Right lobe of liver (tissue), 6 donors: ENCODE measurements at regions not wholly inside any gene's neighbourhood (a gene's known extent, or its start where the extent isn't known, plus 50 kb on each side); places are given as distances from the start of the nearest gene placed in this dataset.
A peak's percentile ranks its signal among the peaks of the same experiment; 100 is the strongest.

ENCODE experiments used
- ATAC-seq, 4 donors: fragments of 200-7000 bp; cut with Tn5 transposase; one replicate each; pipeline ENCODE4 v1.9.1; 2020; ENCODE audit warnings: mild to moderate bottlenecking in 4 of 4, moderate library complexity in 4 of 4
- DNase-seq, 3 donors: peaks; one replicate each; pipeline ENCODE4 v3.0.0-alpha.2; 2020
- H3K27ac ChIP-seq, 3 donors: fragments of 200-600 bp; one replicate each; pipeline ENCODE4 v1.8.0; 2022
- H3K27me3 ChIP-seq, 2 donors: fragments of 200-600 bp; one replicate each; pipeline ENCODE4 v1.8.0; 2022
- H3K36me3 ChIP-seq, 4 donors: fragments of 200-600 bp; sonication (generic) in 1 of 4; one replicate each; pipeline versions ENCODE4 v1.5.1 to v1.8.0; 2017 to 2022; ENCODE audit warnings: control low read depth in 1 of 4
- H3K4me1 ChIP-seq, 4 donors: fragments of 200-600 bp; sonication (generic) in 1 of 4; one replicate each; pipeline versions ENCODE4 v1.5.1 to v1.8.0; 2017 to 2022; ENCODE audit warnings: control low read depth in 1 of 4
- H3K4me3 ChIP-seq, 3 donors: fragments of 200-600 bp; one replicate each; pipeline ENCODE4 v1.8.0; 2022
- H3K9me3 ChIP-seq, 4 donors: fragments of 200-600 bp; sonication (generic) in 1 of 4; one replicate each; pipeline versions ENCODE4 v1.5.1 to v1.8.0; 2017 to 2022; ENCODE audit warnings: control low read depth in 1 of 4
- CTCF ChIP-seq, 4 donors: fragments of 200-600 bp in 3 of 4; fragments of 450-650 bp in 1 of 4; IDR thresholded peaks; one replicate each; pipeline versions ENCODE4 v1.5.1 to v1.8.0; 2016 to 2022; ENCODE audit warnings: antibody characterized with exemption in 4 of 4, mild to moderate bottlenecking in 2 of 4
- POLR2A ChIP-seq: fragments of 450-650 bp; IDR thresholded peaks from one replicate; pipeline ENCODE4 v1.6.1; 2017; ENCODE audit warnings: antibody characterized with exemption, mild to moderate bottlenecking
- WGBS: methylation state at CpG from one replicate; pipeline ENCODE4 v1.1.6; 2018; ENCODE audit warnings: low coverage, low lambda C conversion rate; ENCODE audit not compliant: insufficient coverage; ENCODE audit errors: missing lambda C conversion rate; 5-methylcytosine and 5-hydroxymethylcytosine counted together
- intact Hi-C, 2 donors: fragments of 100-400 bp; cut with DNase I; formaldehyde crosslinking; loops; one replicate each; pipeline versions ENCODE4 v1.11.2 to v1.14.1; 2022
- donor health status: DM: no; HTN: yes; CAD: no.
- donor health status: DM: no; HTN: no; CAD: no.
- donor health status: DM: no; HTN: no; CAD: no.
- donor health status: DM: no; HTN: yes; CAD: no.
- donor health status: DM: no; HTN: yes; CAD: no.

- Histone ChIP-seq H3K27ac (no peak overlapping the region), H3K9me3 (no peaks in the 10 kb centered on the region), H3K4me3 (no peak overlapping the region), H3K4me1 (no peaks in the 10 kb centered on the region), H3K27me3 (no peaks in the 10 kb centered on the region), H3K36me3 (no peaks in the 10 kb centered on the region)
- WGBS, result 72% methylated on average over 3 of the region's 3 CpGs
- DNase-seq (no peak), ATAC-seq (no peak)
- no peak for TF ChIP-seq POLR2A
- no peak for TF ChIP-seq CTCF (IDR thresholded peaks at IDR 0.05)
- intact Hi-C loops, result no loop called here
Measured at GRCh38 chr3:80983753-80984152, 777.7 kb downstream of the GBE1 start.

- no peaks in the 10 kb centered on the region for H3K36me3 ChIP-seq
- no peak for ATAC-seq
- intact Hi-C loops, result no loop called here
- no peaks in the 10 kb centered on the region for H3K27me3 ChIP-seq
- WGBS, result 57% methylated on average over 4 of the region's 4 CpGs
- H3K4me1 ChIP-seq, result no peaks in the 10 kb centered on the region
- DNase-seq, result no peak
- no peaks in the 10 kb centered on the region for H3K9me3 ChIP-seq
- H3K27ac ChIP-seq, result no peak overlapping the region
- TF ChIP-seq POLR2A, result no peak
- no peak for TF ChIP-seq CTCF (IDR thresholded peaks at IDR 0.05)
- H3K4me3 ChIP-seq, result no peak overlapping the region
Measured at GRCh38 chr3:80978216-80978969, 783.1 kb downstream of the GBE1 start.

- 52% methylated on average over 1 of the region's 1 CpG for WGBS
- no peak for DNase-seq
- no peak overlapping the region for H3K27ac ChIP-seq
- no peaks in the 10 kb centered on the region for H3K9me3 ChIP-seq
- no peak for TF ChIP-seq POLR2A
- TF ChIP-seq CTCF (IDR thresholded peaks at IDR 0.05), result no peak
- H3K4me1 ChIP-seq, result no peaks in the 10 kb centered on the region
- no peaks in the 10 kb centered on the region for H3K36me3 ChIP-seq
- ATAC-seq, result no peak
- H3K27me3 ChIP-seq, result no peaks in the 10 kb centered on the region
- no peak overlapping the region for H3K4me3 ChIP-seq
- intact Hi-C loops, result no loop called here
Measured at GRCh38 chr3:80970292-80970691, 791.2 kb downstream of the GBE1 start.

GRCh38 chr3:80929576-80929975 lies 831.9 kb downstream of the GBE1 start:
- H3K4me1 ChIP-seq, result no peaks in the 10 kb centered on the region
- no peaks in the 10 kb centered on the region for H3K36me3 ChIP-seq
- no peak for DNase-seq
- no peak overlapping the region for H3K4me3 ChIP-seq
- peak in 3 of 4 donors; percentile 42 to 56 (median 49) for ATAC-seq
- TF ChIP-seq CTCF (IDR thresholded peaks at IDR 0.05) (peak in 2 of 4 donors; percentile 35 to 51), POLR2A (no peak)
- H3K27me3 ChIP-seq, result no peaks in the 10 kb centered on the region
- no peaks in the 10 kb centered on the region for H3K9me3 ChIP-seq
- intact Hi-C loops, result no loop called here
- WGBS, result 25% methylated on average over 1 of the region's 1 CpG
- no peak overlapping the region for H3K27ac ChIP-seq
